SK-N-MC (cell line): ENCODE measurements at regions not wholly inside any gene's neighbourhood (a gene's known extent, or its start where the extent isn't known, plus 50 kb on each side); places are given as distances from the start of the nearest gene placed in this dataset.
A peak's percentile ranks its signal among the peaks of the same experiment; 100 is the strongest.

Source experiments
- DNase-seq: peaks from one replicate; pipeline ENCODE4 v3.0.0-alpha.2; 2011; ENCODE audit warnings: low read depth, low spot score
- H3K27ac ChIP-seq: fragments of 200-600 bp; sonication (generic); 2 replicates; pipeline ENCODE4 v1.5.1; 2016; ENCODE audit warnings: mixed run types
- H3K36me3 ChIP-seq: fragments of 200-600 bp; sonication (generic); 2 replicates; pipeline ENCODE4 v1.6.1; 2017; ENCODE audit warnings: antibody characterized with exemption, low read length, mixed read lengths; ENCODE audit not compliant: insufficient read depth
- H3K4me3 ChIP-seq: fragments of 200-600 bp; sonication (generic); 2 replicates; pipeline ENCODE4 v1.5.1; 2016
- H3K9ac ChIP-seq: fragments of 200-600 bp; sonication (generic); 2 replicates; pipeline ENCODE4 v1.8.0; 2017; ENCODE audit warnings: mixed run types, mixed read lengths; ENCODE audit not compliant: insufficient read length
- H3K9me3 ChIP-seq: fragments of 200-600 bp; sonication (generic); 2 replicates; pipeline ENCODE4 v1.6.1; 2017; ENCODE audit warnings: low read depth, mild to moderate bottlenecking, antibody characterized with exemption, low read length, moderate library complexity, mixed read lengths
- EZH2 ChIP-seq: fragments of 200-600 bp; sonication (generic); IDR thresholded peaks from one replicate; pipeline ENCODE4 v1.6.1; 2017; ENCODE audit warnings: antibody characterized with exemption
- FOXP2 ChIP-seq: optimal IDR thresholded peaks from 2 replicates; pipeline ENCODE3; 2011; ENCODE audit warnings: mild to moderate bottlenecking, moderate library complexity; ENCODE audit not compliant: insufficient read depth; ENCODE audit errors: extremely low read length, control extremely low read depth
- POLR2AphosphoS5 ChIP-seq: IDR thresholded peaks from 2 replicates; pipeline ENCODE4 v1.6.1; 2012; ENCODE audit warnings: mild to moderate bottlenecking, low read depth, low read length, borderline replicate concordance

DNA sequence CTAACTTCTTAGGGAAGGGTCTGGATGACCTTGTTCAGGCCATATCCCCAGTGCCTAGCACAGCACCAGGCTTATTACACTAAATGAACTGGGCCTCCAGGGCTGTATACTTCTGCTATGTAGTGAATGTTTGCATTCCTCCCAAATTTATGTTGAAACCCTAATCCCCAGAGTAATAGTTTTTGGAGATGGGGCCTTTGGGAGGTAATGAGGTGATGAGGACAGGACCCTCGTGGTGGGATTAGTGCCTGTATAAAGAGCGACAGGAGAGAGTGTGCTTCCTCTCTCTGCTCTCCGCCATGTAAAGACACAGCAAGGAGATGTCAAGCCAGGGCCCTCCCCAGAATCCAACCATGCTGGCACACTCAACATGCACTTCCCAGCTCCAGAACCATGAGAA is 148.3 kb downstream of the SEC61B start:
- no peak overlapping the region for H3K9ac ChIP-seq
- no peaks in the 10 kb centered on the region for H3K36me3 ChIP-seq
- H3K9me3 ChIP-seq = no peaks in the 10 kb centered on the region
- no peak overlapping the region for H3K27ac ChIP-seq
- TF ChIP-seq FOXP2 = no peak
- TF ChIP-seq EZH2 = no peak
- no peak for TF ChIP-seq POLR2AphosphoS5
- no peak overlapping the region for H3K4me3 ChIP-seq
- DNase-seq = no peak

DNA sequence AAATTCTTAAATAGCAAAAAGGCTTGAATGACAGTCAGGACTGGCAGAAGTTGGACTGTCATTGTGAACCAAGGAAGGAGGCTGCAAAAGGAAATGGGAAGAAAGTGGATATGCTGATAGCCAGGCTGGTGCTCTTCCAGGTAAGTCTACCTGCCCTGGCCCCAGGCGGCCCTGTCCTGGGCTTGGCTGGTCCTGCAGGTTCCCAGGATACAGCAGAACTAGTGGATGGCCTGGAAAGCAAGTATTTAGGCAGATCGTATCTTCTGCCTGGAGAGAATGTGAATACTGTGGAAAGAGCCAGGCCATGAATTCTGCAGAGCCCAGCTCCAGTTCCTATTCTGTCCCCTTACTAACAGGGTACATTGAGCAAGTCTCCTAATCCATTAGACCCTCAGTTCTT is 149.3 kb downstream of the SEC61B start:
- no peak overlapping the region for H3K27ac ChIP-seq
- TF ChIP-seq POLR2AphosphoS5 = no peak
- no peak for TF ChIP-seq EZH2
- no peak for TF ChIP-seq FOXP2
- no peaks in the 10 kb centered on the region for H3K36me3 ChIP-seq
- H3K4me3 ChIP-seq = no peak overlapping the region
- H3K9ac ChIP-seq = no peak overlapping the region
- DNase-seq = no peak
- no peaks in the 10 kb centered on the region for H3K9me3 ChIP-seq

DNA sequence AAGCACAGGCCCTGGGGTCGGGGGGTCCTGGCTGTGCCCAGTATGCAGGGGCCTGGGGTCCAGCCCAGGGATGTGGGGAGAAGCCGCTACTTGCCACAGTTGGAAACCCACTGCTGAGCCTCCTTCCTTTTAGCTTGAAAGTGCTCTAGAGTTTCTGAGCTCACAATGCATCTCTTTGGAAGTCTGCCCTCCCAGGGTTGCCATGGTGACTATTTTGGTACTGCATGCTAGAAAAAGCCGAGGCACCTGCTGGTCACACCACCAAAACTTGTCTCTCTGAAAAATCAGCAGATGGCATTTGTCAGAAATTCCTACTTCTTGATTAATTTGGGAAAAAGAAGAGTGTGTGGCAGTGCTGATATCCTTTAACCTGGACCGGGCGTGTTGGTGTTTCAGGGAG is 151.8 kb downstream of the SEC61B start:
- DNase-seq = no peak
- Histone ChIP-seq H3K4me3 (no peak overlapping the region), H3K9ac (no peak overlapping the region), H3K27ac (no peak overlapping the region), H3K36me3 (no peaks in the 10 kb centered on the region), H3K9me3 (no peaks in the 10 kb centered on the region)
- TF ChIP-seq EZH2 (no peak), POLR2AphosphoS5 (no peak), FOXP2 (no peak)

DNA sequence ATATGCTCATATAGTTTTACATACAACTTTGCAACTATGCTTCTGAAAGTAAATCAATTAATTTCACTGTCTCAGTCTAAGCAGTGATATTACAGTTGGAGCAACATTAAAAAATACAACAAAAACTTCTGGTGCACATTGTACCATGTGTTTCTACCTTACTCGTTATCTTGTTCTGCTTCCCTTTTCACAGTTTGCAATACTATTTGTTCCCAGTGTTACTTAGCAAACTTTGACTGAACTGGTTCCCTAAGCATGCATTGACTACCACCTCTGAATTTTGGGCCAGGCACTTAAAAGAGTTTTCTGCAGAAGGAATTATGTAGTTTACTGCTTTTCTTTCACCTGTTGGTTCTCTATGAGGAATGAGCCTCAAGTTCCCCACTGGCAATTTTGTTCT is 152.7 kb downstream of the SEC61B start:
- no peak overlapping the region for H3K4me3 ChIP-seq
- H3K9me3 ChIP-seq = no peaks in the 10 kb centered on the region
- no peak overlapping the region for H3K9ac ChIP-seq
- DNase-seq = no peak
- no peak overlapping the region for H3K27ac ChIP-seq
- no peaks in the 10 kb centered on the region for H3K36me3 ChIP-seq
- TF ChIP-seq FOXP2 (no peak), POLR2AphosphoS5 (no peak), EZH2 (no peak)

DNA sequence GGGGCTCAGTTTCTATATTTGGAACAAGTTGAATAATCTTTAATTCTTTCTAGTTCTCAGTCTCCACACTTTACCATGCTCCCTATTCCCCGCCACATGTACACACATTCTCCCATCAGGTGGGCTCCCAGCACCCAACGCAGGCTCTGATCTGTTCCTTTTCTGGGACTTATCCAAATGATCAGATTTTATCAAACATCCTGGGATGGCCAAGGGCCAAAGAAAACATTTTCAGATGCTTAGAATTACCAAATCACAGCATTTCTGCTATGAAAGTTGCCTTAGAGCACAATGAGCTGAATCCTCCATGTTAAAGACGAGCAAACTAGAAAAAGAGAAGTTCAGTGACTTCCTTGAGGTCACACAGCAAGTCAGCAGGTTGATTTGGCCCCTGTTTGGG is 153.4 kb downstream of the SEC61B start:
- Histone ChIP-seq H3K36me3 (no peaks in the 10 kb centered on the region), H3K9me3 (no peaks in the 10 kb centered on the region), H3K9ac (no peak overlapping the region), H3K27ac (no peak overlapping the region), H3K4me3 (no peak overlapping the region)
- no peak for DNase-seq
- TF ChIP-seq EZH2 = no peak
- no peak for TF ChIP-seq FOXP2
- no peak for TF ChIP-seq POLR2AphosphoS5

DNA sequence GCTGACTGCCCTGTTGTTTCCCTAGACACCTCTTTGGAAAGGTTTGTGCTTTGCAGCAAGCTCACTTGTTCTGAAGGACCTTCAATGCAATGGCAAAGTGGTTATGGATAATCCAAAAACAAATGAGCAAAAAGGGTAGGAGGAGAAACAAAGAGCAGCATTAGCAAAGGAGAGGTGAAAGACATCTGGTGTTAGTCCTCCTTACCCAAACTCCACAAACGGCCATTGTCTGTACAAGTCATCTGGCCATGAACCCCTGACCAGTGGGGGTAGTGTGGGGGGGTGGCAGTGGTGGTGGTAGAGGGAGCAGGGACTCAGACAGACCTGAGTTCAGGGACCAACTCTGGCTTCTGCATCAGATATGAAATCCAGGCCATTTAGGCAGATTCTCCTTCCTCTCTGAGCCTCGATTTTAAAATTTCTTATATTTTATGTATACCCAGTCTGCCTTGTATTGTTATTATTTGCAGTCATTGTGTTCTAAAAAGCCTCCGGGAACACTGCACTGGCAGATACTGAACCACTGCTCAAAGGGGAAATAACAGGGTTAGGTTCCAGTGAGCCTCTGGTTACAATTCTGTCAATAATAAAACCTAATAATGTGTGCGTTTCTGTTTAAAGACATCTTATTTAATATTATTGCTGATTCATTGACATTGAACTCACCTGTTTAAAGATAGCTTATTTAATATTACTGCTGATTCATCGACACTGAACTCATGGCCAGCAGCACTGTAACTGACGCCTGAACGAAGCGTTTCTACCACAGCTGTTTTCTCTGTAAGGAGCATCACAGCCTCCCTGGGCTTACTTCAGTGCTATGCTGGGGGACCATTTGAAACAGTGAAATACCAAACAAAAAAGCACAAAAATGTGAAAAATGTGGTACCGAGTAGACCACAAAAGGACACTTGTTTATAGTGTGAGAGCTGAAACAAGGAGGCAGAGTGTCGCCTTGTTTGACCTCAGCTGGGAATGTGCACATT is 156.0 kb downstream of the SEC61B start:
- H3K36me3 ChIP-seq = no peaks in the 10 kb centered on the region
- DNase-seq = no peak
- TF ChIP-seq FOXP2 = no peak
- TF ChIP-seq POLR2AphosphoS5 = no peak
- TF ChIP-seq EZH2 = no peak
- H3K9me3 ChIP-seq = no peaks in the 10 kb centered on the region
- H3K4me3 ChIP-seq = no peak overlapping the region
- no peak overlapping the region for H3K9ac ChIP-seq
- H3K27ac ChIP-seq = no peak overlapping the region

DNA sequence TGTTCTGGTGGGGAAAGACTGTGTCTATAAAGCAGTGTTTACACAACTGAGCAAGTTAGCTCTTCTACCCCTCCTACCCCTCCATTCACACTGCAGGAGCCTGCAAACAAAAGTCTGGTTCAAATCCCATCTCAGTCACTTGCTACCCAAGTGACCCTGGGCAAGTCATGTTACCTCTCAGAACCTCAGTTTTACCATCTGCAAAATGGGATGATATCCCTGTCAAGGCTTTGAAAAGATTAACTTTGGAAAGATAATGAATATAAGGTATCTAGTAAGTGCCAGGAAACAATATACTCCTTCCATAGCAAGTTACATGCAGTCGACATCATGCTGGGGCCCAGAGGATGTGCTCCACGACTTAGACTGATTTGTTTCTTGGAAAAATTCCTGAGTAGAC is 161.5 kb downstream of the SEC61B start:
- H3K9ac ChIP-seq = no peak overlapping the region
- no peak for TF ChIP-seq EZH2
- TF ChIP-seq FOXP2 = no peak
- TF ChIP-seq POLR2AphosphoS5 = no peak
- DNase-seq = no peak
- H3K36me3 ChIP-seq = no peaks in the 10 kb centered on the region
- no peak overlapping the region for H3K27ac ChIP-seq
- no peak overlapping the region for H3K4me3 ChIP-seq
- H3K9me3 ChIP-seq = no peaks in the 10 kb centered on the region

DNA sequence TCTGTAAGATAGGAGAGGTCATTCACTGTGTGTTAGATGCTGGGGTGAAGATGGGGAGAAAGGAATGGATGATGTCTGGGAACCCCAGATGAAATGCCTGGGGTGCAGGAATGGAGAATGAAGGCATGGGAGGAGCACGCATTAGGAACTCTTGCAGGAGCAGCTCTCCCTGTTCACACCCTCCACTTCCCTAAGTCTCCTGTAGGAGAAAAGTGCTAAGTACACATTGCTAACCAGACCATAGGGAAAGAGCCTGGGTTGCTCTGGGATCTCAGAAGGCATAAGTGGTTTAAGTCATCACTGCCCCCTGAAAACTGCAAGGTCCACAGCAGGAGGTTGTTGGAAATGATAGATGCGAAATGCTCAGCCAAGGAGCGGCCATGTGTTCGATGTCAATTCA is 163.1 kb downstream of the SEC61B start:
- Histone ChIP-seq H3K9me3 (no peaks in the 10 kb centered on the region), H3K36me3 (no peaks in the 10 kb centered on the region), H3K4me3 (no peak overlapping the region; the same call in 1 of the 2 replicates), H3K9ac (no peak overlapping the region), H3K27ac (peak overlapping the region; percentile 42; the same call in 1 of the 2 replicates)
- no peak for DNase-seq
- TF ChIP-seq POLR2AphosphoS5 = no peak
